Loucy (cell line): ENCODE measurements at regions not wholly inside any gene's neighbourhood (a gene's known extent, or its start where the extent isn't known, plus 50 kb on each side); places are given as distances from the start of the nearest gene placed in this dataset.

Source experiments
- EZH2phosphoT487 ChIP-seq: fragments of 200-600 bp; IDR thresholded peaks from 2 replicates; pipeline ENCODE4 v1.6.1; 2018; ENCODE audit warnings: antibody characterized with exemption, mild to moderate bottlenecking, moderate library complexity, borderline replicate concordance
- TF ChIP-seq, protein P1 (sequence below): fragments of 200-600 bp; sonication (generic); conservative IDR thresholded peaks from 2 replicates; pipeline ENCODE4 v1.5.1; 2014; ENCODE audit warnings: mild to moderate bottlenecking, antibody characterized with exemption, low read length

DNA sequence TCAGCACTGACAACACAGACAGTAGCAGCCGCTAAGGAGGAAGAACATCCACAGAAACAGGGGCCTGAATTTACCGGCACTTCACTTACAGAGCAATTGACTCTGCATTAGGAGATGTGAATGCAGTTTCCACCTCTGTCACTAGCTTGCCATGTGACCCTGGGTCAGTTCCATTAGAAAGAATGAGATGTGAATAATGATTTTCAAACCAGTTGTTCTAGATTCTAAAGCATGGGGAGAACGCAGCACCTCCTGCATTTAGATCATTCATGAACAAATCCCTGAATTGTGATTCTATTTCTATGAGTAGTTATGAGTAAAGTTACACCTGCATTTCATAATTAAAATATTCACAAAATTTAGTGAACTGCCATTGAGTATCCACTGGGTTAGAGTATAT lies 197.3 kb upstream of the EXOC2 start:
- TF ChIP-seq, protein P1, sequence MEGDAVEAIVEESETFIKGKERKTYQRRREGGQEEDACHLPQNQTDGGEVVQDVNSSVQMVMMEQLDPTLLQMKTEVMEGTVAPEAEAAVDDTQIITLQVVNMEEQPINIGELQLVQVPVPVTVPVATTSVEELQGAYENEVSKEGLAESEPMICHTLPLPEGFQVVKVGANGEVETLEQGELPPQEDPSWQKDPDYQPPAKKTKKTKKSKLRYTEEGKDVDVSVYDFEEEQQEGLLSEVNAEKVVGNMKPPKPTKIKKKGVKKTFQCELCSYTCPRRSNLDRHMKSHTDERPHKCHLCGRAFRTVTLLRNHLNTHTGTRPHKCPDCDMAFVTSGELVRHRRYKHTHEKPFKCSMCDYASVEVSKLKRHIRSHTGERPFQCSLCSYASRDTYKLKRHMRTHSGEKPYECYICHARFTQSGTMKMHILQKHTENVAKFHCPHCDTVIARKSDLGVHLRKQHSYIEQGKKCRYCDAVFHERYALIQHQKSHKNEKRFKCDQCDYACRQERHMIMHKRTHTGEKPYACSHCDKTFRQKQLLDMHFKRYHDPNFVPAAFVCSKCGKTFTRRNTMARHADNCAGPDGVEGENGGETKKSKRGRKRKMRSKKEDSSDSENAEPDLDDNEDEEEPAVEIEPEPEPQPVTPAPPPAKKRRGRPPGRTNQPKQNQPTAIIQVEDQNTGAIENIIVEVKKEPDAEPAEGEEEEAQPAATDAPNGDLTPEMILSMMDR: no peak
- TF ChIP-seq EZH2phosphoT487: no peak
